Fibroblast of pulmonary artery (primary cell): ENCODE measurements at regions not wholly inside any gene's neighbourhood (a gene's known extent, or its start where the extent isn't known, plus 50 kb on each side); places are given as distances from the start of the nearest gene placed in this dataset.
"Not testable (repeated sequence)": the region's sequence is repeated elsewhere in the genome, so short reads cannot be mapped to it uniquely, and the experiment has no call there.

Experiments used
- DNase-seq: peaks from one replicate; pipeline ENCODE4 v3.0.0-alpha.2; 2010; ENCODE audit warnings: low read depth
- H3K4me3 ChIP-seq: replicated peaks from 2 replicates; pipeline ENCODE4 v1.5.1; 2011; ENCODE audit warnings: low read depth, mild to moderate bottlenecking, control low read depth, low read length, moderate library complexity
- CTCF ChIP-seq: IDR thresholded peaks from 2 replicates; pipeline ENCODE4 v1.5.1; 2011; ENCODE audit warnings: mild to moderate bottlenecking, control low read depth, low read length, inconsistent platforms; ENCODE audit errors: missing control alignments

GRCh38 chr3:164730815-164731360, 347.4 kb downstream of the SI start:
- no peak for DNase-seq
- no peak for TF ChIP-seq CTCF
- H3K4me3 ChIP-seq, result no peak overlapping the region

GRCh38 chr3:164723396-164723795, 354.9 kb downstream of the SI start:
- TF ChIP-seq CTCF, result no peak
- no peak overlapping the region for H3K4me3 ChIP-seq
- DNase-seq, result no peak

- not testable (repeated sequence) for H3K4me3 ChIP-seq, DNase-seq
These were observed 375.5 kb downstream of the SI start for GRCh38 chr3:164702808-164703207.

GRCh38 chr3:164687902-164688301, 390.4 kb downstream of the SI start:
- no peak for TF ChIP-seq CTCF
- H3K4me3 ChIP-seq, result no peak overlapping the region
- DNase-seq, result no peak

GRCh38 chr3:164687211-164687610, 391.1 kb downstream of the SI start:
- H3K4me3 ChIP-seq, result no peak overlapping the region
- no peak for DNase-seq
- no peak for TF ChIP-seq CTCF

GRCh38 chr3:164683489-164683888, 394.8 kb downstream of the SI start:
- no peak overlapping the region for H3K4me3 ChIP-seq
- no peak for TF ChIP-seq CTCF
- no peak for DNase-seq

GRCh38 chr3:164679245-164679644, 399.1 kb downstream of the SI start:
- DNase-seq, result no peak
- no peak overlapping the region for H3K4me3 ChIP-seq
- no peak for TF ChIP-seq CTCF

- no peak for TF ChIP-seq CTCF
- H3K4me3 ChIP-seq, result no peak overlapping the region
- no peak for DNase-seq
These were observed 401.0 kb downstream of the SI start for GRCh38 chr3:164677317-164677716.
